Panc1 (cell line): ENCODE measurements at regions not wholly inside any gene's neighbourhood (a gene's known extent, or its start where the extent isn't known, plus 50 kb on each side); places are given as distances from the start of the nearest gene placed in this dataset.

ENCODE experiments used
- ATAC-seq: fragments of 200-7000 bp; cut with Tn5 transposase; 2 replicates; pipeline ENCODE4 v1.9.1; 2020; ENCODE audit warnings: mild to moderate bottlenecking, moderate library complexity
- BruUV-seq: library from RNA; stranded (reverse); fragments of 400-500 nt; replicated peaks from 2 replicates; lab custom pipeline; 2021; lab: Mats Ljungman, UMichigan
- CTCF ChIA-PET: fragments of 300-600 bp; sonication (Branson Sonifier 250); formaldehyde crosslinking; loops from one replicate; lab custom pipeline; 2022; ENCODE audit warnings: antibody characterized with exemption; lab: Charles Lee
- POLR2A ChIA-PET: fragments of 300-600 bp; sonication (Branson Sonifier 250); formaldehyde crosslinking; loops from one replicate; lab custom pipeline; 2022; ENCODE audit warnings: antibody characterized with exemption; lab: Charles Lee
- DNase-seq: peaks from one replicate; pipeline ENCODE4 v3.0.0-alpha.2; 2010; ENCODE audit warnings: low read depth, low spot score
- H3K27ac ChIP-seq: 2 replicates; pipeline ENCODE4 v1.5.1; 2011; ENCODE audit warnings: mild to moderate bottlenecking, low read length, inconsistent platforms
- H3K27me3 ChIP-seq: fragments of 200-500 bp; sonication (Bioruptor generic); 2 replicates; pipeline ENCODE4 v1.6.0; 2014; ENCODE audit warnings: low read length, inconsistent platforms; ENCODE audit not compliant: control insufficient read depth, insufficient read depth
- H3K36me3 ChIP-seq: fragments of 200-500 bp; sonication (Bioruptor generic); 2 replicates; pipeline ENCODE4 v1.5.1; 2014; ENCODE audit warnings: inconsistent platforms, mild to moderate bottlenecking, low read length, moderate library complexity; ENCODE audit not compliant: control insufficient read depth, insufficient read depth
- H3K4me1 ChIP-seq: 2 replicates; pipeline ENCODE4 v1.5.1; 2011; ENCODE audit warnings: inconsistent platforms, mild to moderate bottlenecking, low read length, moderate library complexity; ENCODE audit not compliant: control insufficient read depth, insufficient read depth
- H3K4me3 ChIP-seq, 2 experiments: 2 replicates each; pipeline ENCODE4 v1.5.1; 2011 to 2012; ENCODE audit warnings: low read depth in 2 of 2, low read length in 2 of 2, mild to moderate bottlenecking in 2 of 2, inconsistent platforms in 1 of 2, moderate library complexity in 1 of 2
- H3K9me3 ChIP-seq: fragments of 200-500 bp; sonication (Bioruptor generic); 2 replicates; pipeline ENCODE4 v1.5.1; 2014; ENCODE audit warnings: low read depth, mild to moderate bottlenecking, inconsistent platforms, low read length, moderate library complexity; ENCODE audit not compliant: control insufficient read depth, insufficient read depth
- POLR2AphosphoS5 ChIP-seq: IDR thresholded peaks from 2 replicates; pipeline ENCODE4 v1.6.1; 2012; ENCODE audit warnings: mild to moderate bottlenecking, low read depth, low read length, moderate library complexity
- SIN3A ChIP-seq: IDR thresholded peaks from 2 replicates; pipeline ENCODE4 v1.6.1; 2012; ENCODE audit warnings: low read depth, mild to moderate bottlenecking, low read length, moderate library complexity, borderline replicate concordance; ENCODE audit not compliant: insufficient read depth
- TCF7L2 ChIP-seq: IDR thresholded peaks from 2 replicates; pipeline ENCODE4 v1.6.1; 2011; ENCODE audit warnings: mild to moderate bottlenecking, low read depth, low read length, inconsistent platforms
- in situ Hi-C: cut with HindIII; loops from 2 replicates; pipeline ENCODE4 v1.10.0; 2016; ENCODE audit warnings: low sequenced_read_pairs, low pct_unique_long_range_greater_than_20kb
- intact Hi-C: fragments of 100-400 bp; cut with micrococcal nuclease; formaldehyde crosslinking; loops from one replicate; pipeline ENCODE4 v1.10.0; 2022; ENCODE audit not compliant: unreplicated experiment
- TF ChIP-seq, protein P1 (sequence below): fragments of 450-650 bp; IDR thresholded peaks from 2 replicates; pipeline ENCODE4 v1.5.1; 2017; ENCODE audit warnings: mild to moderate bottlenecking
- TF ChIP-seq, protein P2 (sequence below), 2 experiments: IDR thresholded peaks; 2 replicates each; pipeline ENCODE4 v1.6.1; 2011 to 2012; ENCODE audit warnings: low read depth in 2 of 2, control low read depth in 1 of 2, low read length in 1 of 2, mild to moderate bottlenecking in 1 of 2, moderate library complexity in 1 of 2; ENCODE audit not compliant: insufficient read depth in 1 of 2

DNA sequence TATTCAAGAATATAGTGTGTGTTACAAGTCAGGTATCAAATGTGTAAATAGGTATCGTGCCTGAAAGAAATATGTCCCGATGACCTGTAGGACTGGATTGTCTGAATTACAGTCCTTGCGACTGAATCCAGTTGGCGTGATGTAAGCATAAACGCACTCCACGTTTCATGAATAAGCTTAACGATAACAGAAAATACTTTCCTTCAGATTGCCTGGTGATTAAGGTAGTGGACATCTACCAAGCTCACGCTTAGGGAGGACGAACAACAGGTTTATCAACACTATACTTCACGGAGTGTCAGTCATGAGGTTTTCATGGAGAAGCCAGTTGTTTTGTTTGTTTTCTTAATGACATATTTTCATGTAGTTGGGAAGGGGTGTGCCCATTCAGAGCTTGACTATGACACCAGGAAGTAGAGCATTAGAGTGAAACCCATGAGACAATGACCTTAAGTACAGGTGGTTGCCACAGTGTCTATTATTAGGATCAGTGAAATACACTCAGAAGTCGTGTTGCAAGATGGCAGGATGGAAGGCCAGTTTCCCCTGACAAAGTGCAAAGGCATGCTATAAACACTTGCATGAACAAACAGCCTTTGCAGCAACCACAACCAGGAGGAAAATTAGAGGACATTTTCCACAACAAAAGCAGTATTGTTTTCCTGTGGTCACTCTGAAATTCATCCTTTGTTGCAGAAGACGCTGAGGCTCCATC is 305.8 kb upstream of the PRDM1 start:
- intact Hi-C loops = no loop called here
- POLR2A ChIA-PET = no interaction called here
- TF ChIP-seq POLR2AphosphoS5 (no peak), SIN3A (no peak), TCF7L2 (no peak)
- TF ChIP-seq, protein P1, sequence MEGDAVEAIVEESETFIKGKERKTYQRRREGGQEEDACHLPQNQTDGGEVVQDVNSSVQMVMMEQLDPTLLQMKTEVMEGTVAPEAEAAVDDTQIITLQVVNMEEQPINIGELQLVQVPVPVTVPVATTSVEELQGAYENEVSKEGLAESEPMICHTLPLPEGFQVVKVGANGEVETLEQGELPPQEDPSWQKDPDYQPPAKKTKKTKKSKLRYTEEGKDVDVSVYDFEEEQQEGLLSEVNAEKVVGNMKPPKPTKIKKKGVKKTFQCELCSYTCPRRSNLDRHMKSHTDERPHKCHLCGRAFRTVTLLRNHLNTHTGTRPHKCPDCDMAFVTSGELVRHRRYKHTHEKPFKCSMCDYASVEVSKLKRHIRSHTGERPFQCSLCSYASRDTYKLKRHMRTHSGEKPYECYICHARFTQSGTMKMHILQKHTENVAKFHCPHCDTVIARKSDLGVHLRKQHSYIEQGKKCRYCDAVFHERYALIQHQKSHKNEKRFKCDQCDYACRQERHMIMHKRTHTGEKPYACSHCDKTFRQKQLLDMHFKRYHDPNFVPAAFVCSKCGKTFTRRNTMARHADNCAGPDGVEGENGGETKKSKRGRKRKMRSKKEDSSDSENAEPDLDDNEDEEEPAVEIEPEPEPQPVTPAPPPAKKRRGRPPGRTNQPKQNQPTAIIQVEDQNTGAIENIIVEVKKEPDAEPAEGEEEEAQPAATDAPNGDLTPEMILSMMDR = no peak
- TF ChIP-seq, protein P2, sequence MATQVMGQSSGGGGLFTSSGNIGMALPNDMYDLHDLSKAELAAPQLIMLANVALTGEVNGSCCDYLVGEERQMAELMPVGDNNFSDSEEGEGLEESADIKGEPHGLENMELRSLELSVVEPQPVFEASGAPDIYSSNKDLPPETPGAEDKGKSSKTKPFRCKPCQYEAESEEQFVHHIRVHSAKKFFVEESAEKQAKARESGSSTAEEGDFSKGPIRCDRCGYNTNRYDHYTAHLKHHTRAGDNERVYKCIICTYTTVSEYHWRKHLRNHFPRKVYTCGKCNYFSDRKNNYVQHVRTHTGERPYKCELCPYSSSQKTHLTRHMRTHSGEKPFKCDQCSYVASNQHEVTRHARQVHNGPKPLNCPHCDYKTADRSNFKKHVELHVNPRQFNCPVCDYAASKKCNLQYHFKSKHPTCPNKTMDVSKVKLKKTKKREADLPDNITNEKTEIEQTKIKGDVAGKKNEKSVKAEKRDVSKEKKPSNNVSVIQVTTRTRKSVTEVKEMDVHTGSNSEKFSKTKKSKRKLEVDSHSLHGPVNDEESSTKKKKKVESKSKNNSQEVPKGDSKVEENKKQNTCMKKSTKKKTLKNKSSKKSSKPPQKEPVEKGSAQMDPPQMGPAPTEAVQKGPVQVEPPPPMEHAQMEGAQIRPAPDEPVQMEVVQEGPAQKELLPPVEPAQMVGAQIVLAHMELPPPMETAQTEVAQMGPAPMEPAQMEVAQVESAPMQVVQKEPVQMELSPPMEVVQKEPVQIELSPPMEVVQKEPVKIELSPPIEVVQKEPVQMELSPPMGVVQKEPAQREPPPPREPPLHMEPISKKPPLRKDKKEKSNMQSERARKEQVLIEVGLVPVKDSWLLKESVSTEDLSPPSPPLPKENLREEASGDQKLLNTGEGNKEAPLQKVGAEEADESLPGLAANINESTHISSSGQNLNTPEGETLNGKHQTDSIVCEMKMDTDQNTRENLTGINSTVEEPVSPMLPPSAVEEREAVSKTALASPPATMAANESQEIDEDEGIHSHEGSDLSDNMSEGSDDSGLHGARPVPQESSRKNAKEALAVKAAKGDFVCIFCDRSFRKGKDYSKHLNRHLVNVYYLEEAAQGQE (IDR thresholded peaks at IDR 0.05; ENCODE audit: insufficient read depth in 1 of 2, low read depth in 2 of 2, low read length in 1 of 2) = no peak
- DNase-seq = no peak
- H3K27me3 ChIP-seq = no peaks in the 10 kb centered on the region
- in situ Hi-C loops = no loop called here
- H3K4me3 ChIP-seq = no peak overlapping the region
- no peak overlapping the region for H3K27ac ChIP-seq
- BruUV-seq = no TSS peak
- H3K36me3 ChIP-seq = no peaks in the 10 kb centered on the region
- CTCF ChIA-PET = no interaction called here
- peaks cover 3% of the 10 kb centered on the region; the same call in 1 of the 2 replicates for H3K9me3 ChIP-seq
- ATAC-seq = no peak
- no peaks in the 10 kb centered on the region for H3K4me1 ChIP-seq

DNA sequence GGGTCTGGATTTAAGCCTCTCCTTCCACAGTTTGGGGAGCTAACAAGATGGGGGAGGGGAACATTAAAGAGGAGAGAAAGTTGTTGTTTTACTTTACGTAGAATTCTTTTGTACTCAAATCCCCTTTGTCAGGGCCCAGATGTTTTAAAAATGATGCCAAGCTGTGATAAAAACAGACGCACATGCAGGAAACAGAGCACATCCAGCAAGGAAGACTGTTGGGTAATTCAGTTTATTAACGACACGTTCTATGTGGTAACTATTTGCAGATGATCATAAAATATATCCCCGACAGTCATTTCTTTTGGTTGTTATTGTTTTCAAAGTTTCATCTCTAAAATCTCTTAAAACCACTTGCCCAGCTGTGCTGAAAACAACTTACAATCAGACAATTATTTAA is 307.0 kb upstream of the PRDM1 start:
- no TSS peak for BruUV-seq

More for the DNA sequence above, 307.0 kb upstream of the PRDM1 start:
- Histone ChIP-seq H3K9me3 (peaks cover 13% of the 10 kb centered on the region), H3K36me3 (no peaks in the 10 kb centered on the region), H3K27ac (no peak overlapping the region), H3K4me3 (no peak overlapping the region), H3K27me3 (no peaks in the 10 kb centered on the region), H3K4me1 (no peaks in the 10 kb centered on the region)
- intact Hi-C loops (no loop called here), in situ Hi-C loops (no loop called here)
- no peak for ATAC-seq
- ChIA-PET CTCF (no interaction called here), POLR2A (interaction anchor here (0.6 kb wide), 1 partner anchor 13 kb away, joined by 3 read pairs; no protein-coding TSS in a partner anchor)
- no peak for DNase-seq
- TF ChIP-seq POLR2AphosphoS5 (no peak), TCF7L2 (no peak), SIN3A (no peak)
- TF ChIP-seq, protein P1 = no peak
